ENCODE measurements at regions not wholly inside any gene's neighbourhood (a gene's known extent, or its start where the extent isn't known, plus 50 kb on each side); places are given as distances from the start of the nearest gene placed in this dataset.

GRCh38 chr2:9734308-9734707 is 103.5 kb upstream of the YWHAQ start:
- Histone ChIP-seq H3K4me1 (replicated peaks in 1 of 2) (peaks cover 0 to 7% of the 10 kb centered on the region in 2 donors), H3K27ac (no peak overlapping the region), H3K4me3 (no peak overlapping the region)
- WGBS, 10 experiments = 33 to 100% (median 86%) methylated on average over 1 of the region's 1 CpG
- ATAC-seq (replicated peaks in 6 of 8) = no peak
- in situ Hi-C loops (cut with MboI; ENCODE audit: low pct_unique_long_range_greater_than_20kb in 2 of 9, low sequenced_read_pairs in 9 of 9, unreplicated experiment in 9 of 9) = no loop called here

- WGBS, 10 experiments = 50 to 100% (median 90%) methylated on average over 1 to 2 of the region's 2 CpGs; no CpG with 5 or more reads in 1 of the 10 experiments
- Histone ChIP-seq H3K4me1 (replicated peaks in 1 of 2) (peaks cover 0 to 7% of the 10 kb centered on the region in 2 donors), H3K27ac (no peak overlapping the region), H3K4me3 (no peak overlapping the region)
- in situ Hi-C loops (cut with MboI; ENCODE audit: low pct_unique_long_range_greater_than_20kb in 2 of 9, low sequenced_read_pairs in 9 of 9, unreplicated experiment in 9 of 9) = no loop called here
- no peak for ATAC-seq (replicated peaks in 6 of 8)
These were observed 104.5 kb upstream of the YWHAQ start for GRCh38 chr2:9735335-9735734.

- in situ Hi-C loops (cut with MboI; ENCODE audit: low pct_unique_long_range_greater_than_20kb in 2 of 9, low sequenced_read_pairs in 9 of 9, unreplicated experiment in 9 of 9) = no loop called here
- no peak overlapping the region for H3K4me3 ChIP-seq
- no peak for ATAC-seq (replicated peaks in 6 of 8)
- H3K27ac ChIP-seq = no peak overlapping the region
- 20 to 100% (median 80%) methylated on average over 1 of the region's 1 CpG; no CpG with 5 or more reads in 3 of the 10 experiments for WGBS, 10 experiments
- H3K4me1 ChIP-seq (replicated peaks in 1 of 2) = peaks cover 0 to 7% of the 10 kb centered on the region in 2 donors
These were observed 105.2 kb upstream of the YWHAQ start for GRCh38 chr2:9736021-9736420.

- in situ Hi-C loops (cut with MboI; ENCODE audit: low pct_unique_long_range_greater_than_20kb in 2 of 9, low sequenced_read_pairs in 9 of 9, unreplicated experiment in 9 of 9) = no loop called here
- peaks cover 0 to 7% of the 10 kb centered on the region in 2 donors for H3K4me1 ChIP-seq (replicated peaks in 1 of 2)
- H3K27ac ChIP-seq = no peak overlapping the region
- 43 to 100% (median 78%) methylated on average over 1 to 7 of the region's 9 CpGs; no CpG with 5 or more reads in 4 of the 10 experiments for WGBS, 10 experiments
- H3K4me3 ChIP-seq = no peak overlapping the region
- ATAC-seq (replicated peaks in 6 of 8) = peak in 4 of 8 experiments; percentile 9 to 31 (median 15)
These were observed 106.0 kb upstream of the TAF1B start for GRCh38 chr2:9737053-9737875.

- no peak for ATAC-seq (replicated peaks in 6 of 8)
- peaks cover 0 to 7% of the 10 kb centered on the region in 2 donors for H3K4me1 ChIP-seq (replicated peaks in 1 of 2)
- no peak overlapping the region for H3K27ac ChIP-seq
- in situ Hi-C loops (cut with MboI; ENCODE audit: low pct_unique_long_range_greater_than_20kb in 2 of 9, low sequenced_read_pairs in 9 of 9, unreplicated experiment in 9 of 9) = no loop called here
- 46 to 100% (median 85%) methylated on average over 1 to 5 of the region's 5 CpGs; no CpG with 5 or more reads in 1 of the 10 experiments for WGBS, 10 experiments
- no peak overlapping the region for H3K4me3 ChIP-seq
These were observed 105.2 kb upstream of the TAF1B start for GRCh38 chr2:9738062-9738461.

- peaks cover 1 to 7% of the 10 kb centered on the region in 2 donors for H3K4me1 ChIP-seq (replicated peaks in 1 of 2)
- peak overlapping the region in 1 of 2 donors; percentile 32 for H3K27ac ChIP-seq
- no peak overlapping the region for H3K4me3 ChIP-seq
- ATAC-seq (replicated peaks in 6 of 8) = peak; percentile 22 to 68 (median 57)
- in situ Hi-C loops (cut with MboI; ENCODE audit: low pct_unique_long_range_greater_than_20kb in 2 of 9, low sequenced_read_pairs in 9 of 9, unreplicated experiment in 9 of 9) = no loop called here
- WGBS, 10 experiments = 0 to 94% (median 78%) methylated on average over 2 to 20 of the region's 23 CpGs; no CpG with 5 or more reads in 1 of the 10 experiments
These were observed 104.5 kb upstream of the TAF1B start for GRCh38 chr2:9738535-9739496.

GRCh38 chr2:9739531-9739964 is 103.7 kb upstream of the TAF1B start:
- Histone ChIP-seq H3K27ac (no peak overlapping the region), H3K4me1 (replicated peaks in 1 of 2) (peaks cover 6 to 7% of the 10 kb centered on the region in 2 donors), H3K4me3 (no peak overlapping the region)
- peak in 3 of 8 experiments; percentile 81 to 88 (median 87) for ATAC-seq (replicated peaks in 6 of 8)
- in situ Hi-C loops (cut with MboI; ENCODE audit: low pct_unique_long_range_greater_than_20kb in 2 of 9, low sequenced_read_pairs in 9 of 9, unreplicated experiment in 9 of 9) = no loop called here
- WGBS, 10 experiments = 0 to 100% (median 85%) methylated on average over 2 to 6 of the region's 23 CpGs; no CpG with 5 or more reads in 2 of the 10 experiments

- ATAC-seq (replicated peaks in 6 of 8) = no peak
- 10 to 92% (median 80%) methylated on average over 1 to 4 of the region's 6 CpGs; no CpG with 5 or more reads in 3 of the 10 experiments for WGBS, 10 experiments
- Histone ChIP-seq H3K27ac (no peak overlapping the region), H3K4me3 (no peak overlapping the region), H3K4me1 (replicated peaks in 1 of 2) (peaks cover 7 to 10% of the 10 kb centered on the region in 2 donors)
- in situ Hi-C loops (cut with MboI; ENCODE audit: low pct_unique_long_range_greater_than_20kb in 2 of 9, low sequenced_read_pairs in 9 of 9, unreplicated experiment in 9 of 9) = no loop called here
These were observed 102.7 kb upstream of the TAF1B start for GRCh38 chr2:9740382-9741073.

- WGBS, 10 experiments = 73 to 88% (median 76%) methylated on average over 1 to 6 of the region's 6 CpGs; no CpG with 5 or more reads in 4 of the 10 experiments
- H3K27ac ChIP-seq = no peak overlapping the region
- H3K4me1 ChIP-seq (replicated peaks in 1 of 2) = peaks cover 7 to 10% of the 10 kb centered on the region in 2 donors
- no peak for ATAC-seq (replicated peaks in 6 of 8)
- in situ Hi-C loops (cut with MboI; ENCODE audit: low pct_unique_long_range_greater_than_20kb in 2 of 9, low sequenced_read_pairs in 9 of 9, unreplicated experiment in 9 of 9) = no loop called here
- no peak overlapping the region for H3K4me3 ChIP-seq
These were observed 102.2 kb upstream of the TAF1B start for GRCh38 chr2:9741110-9741509.

- Histone ChIP-seq H3K4me3 (no peak overlapping the region), H3K27ac (no peak overlapping the region), H3K4me1 (replicated peaks in 1 of 2) (peaks cover 7 to 10% of the 10 kb centered on the region in 2 donors)
- no peak for ATAC-seq (replicated peaks in 6 of 8)
- in situ Hi-C loops (cut with MboI; ENCODE audit: low pct_unique_long_range_greater_than_20kb in 2 of 9, low sequenced_read_pairs in 9 of 9, unreplicated experiment in 9 of 9) = no loop called here
- WGBS, 10 experiments = 56 to 57% methylated on average over 1 of the region's 5 CpGs; no CpG with 5 or more reads in 8 of the 10 experiments
These were observed 100.7 kb upstream of the TAF1B start for GRCh38 chr2:9742601-9743000.

GRCh38 chr2:9744256-9745004 is 98.8 kb upstream of the TAF1B start:
- ATAC-seq (replicated peaks in 6 of 8) = peak in 4 of 8 experiments; percentile 10 to 69 (median 26)
- 10 to 85% (median 67%) methylated on average over 1 to 8 of the region's 12 CpGs; no CpG with 5 or more reads in 3 of the 10 experiments for WGBS, 10 experiments
- peak overlapping the region in 1 of 2 donors; percentile 38 for H3K27ac ChIP-seq
- peaks cover 0 to 10% of the 10 kb centered on the region in 2 donors for H3K4me1 ChIP-seq (replicated peaks in 1 of 2)
- H3K4me3 ChIP-seq = no peak overlapping the region
- in situ Hi-C loops (cut with MboI; ENCODE audit: low pct_unique_long_range_greater_than_20kb in 2 of 9, low sequenced_read_pairs in 9 of 9, unreplicated experiment in 9 of 9) = no loop called here
